SK-N-SH (cell line): ENCODE measurements at regions not wholly inside any gene's neighbourhood (a gene's known extent, or its start where the extent isn't known, plus 50 kb on each side); places are given as distances from the start of the nearest gene placed in this dataset.

Experiments
- CTCF ChIA-PET: fragments of 300-600, 350-600 bp; formaldehyde crosslinking; extraction: SDS; loops from one replicate; lab custom pipeline; 2021; lab: Yijun Ruan, JAX
- POLR2A ChIA-PET: fragments of 350-600 bp; sonication (Branson Sonifier 250); formaldehyde crosslinking; extraction: SDS; loops from one replicate; lab custom pipeline; 2020; ENCODE audit warnings: antibody characterized with exemption, inconsistent platforms; lab: Yijun Ruan, JAX
- DNase-seq: peaks from one replicate; pipeline ENCODE4 v3.0.0; 2012
- H2AFZ ChIP-seq: fragments of 200-600 bp; sonication (generic); 2 replicates; pipeline ENCODE4 v1.8.1; 2016; ENCODE audit warnings: antibody characterized with exemption, mild to moderate bottlenecking, low read depth
- H3F3A ChIP-seq: fragments of 200-600 bp; sonication (generic); replicated peaks from 2 replicates; pipeline ENCODE3; 2016; ENCODE audit warnings: antibody characterized with exemption, mild to moderate bottlenecking; ENCODE audit not compliant: insufficient read depth
- H3K27ac ChIP-seq, 2 experiments: fragments of 200-500 bp in 1 of 2; fragments of 200-600 bp in 1 of 2; sonication (Bioruptor generic) in 1 of 2; sonication (generic), shearing (Covaris generic) in 1 of 2; 2 replicates each; pipeline versions ENCODE4 v1.5.1 to v1.6.1; 2014 to 2016; ENCODE audit warnings: low read depth in 2 of 2, inconsistent platforms in 1 of 2, low read length in 1 of 2, mild to moderate bottlenecking in 1 of 2, mixed read lengths in 1 of 2
- H3K27me3 ChIP-seq: fragments of 200-600 bp; sonication (generic), shearing (Covaris generic); 2 replicates; pipeline ENCODE4 v1.6.1; 2016; ENCODE audit warnings: mixed run types; ENCODE audit not compliant: insufficient read depth
- H3K36me3 ChIP-seq, 2 experiments: fragments of 200-500 bp in 1 of 2; fragments of 200-600 bp in 1 of 2; sonication (Bioruptor generic) in 1 of 2; sonication (generic) in 1 of 2; replicated peaks in 1 of 2; 2 replicates each; pipeline versions ENCODE3 to v1.5.1; 2014 to 2016; ENCODE audit warnings: low read length in 1 of 2, mild to moderate bottlenecking in 1 of 2; ENCODE audit not compliant: insufficient read depth in 2 of 2, control insufficient read depth in 1 of 2
- H3K4me1 ChIP-seq, 2 experiments: fragments of 200-500 bp in 1 of 2; fragments of 200-600 bp in 1 of 2; sonication (Bioruptor generic) in 1 of 2; sonication (generic), shearing (Covaris generic) in 1 of 2; 2 replicates each; pipeline versions ENCODE4 v1.5.1 to v1.6.1; 2014 to 2016; ENCODE audit warnings: low read depth in 1 of 2, low read length in 1 of 2, mixed run types in 1 of 2; ENCODE audit not compliant: insufficient read depth in 2 of 2, control insufficient read depth in 1 of 2
- H3K4me2 ChIP-seq: fragments of 200-600 bp; sonication (generic), shearing (Covaris generic); 2 replicates; pipeline ENCODE4 v1.6.1; 2017; ENCODE audit warnings: mixed run types
- H3K4me3 ChIP-seq, 2 experiments: fragments of 200-500 bp in 1 of 2; fragments of 200-600 bp in 1 of 2; sonication (Bioruptor generic) in 1 of 2; sonication (generic), shearing (Covaris generic) in 1 of 2; 2 replicates each; pipeline versions ENCODE4 v1.5.1 to v1.8.1; 2014 to 2016; ENCODE audit warnings: low read depth in 2 of 2, inconsistent platforms in 1 of 2, low read length in 1 of 2, mild to moderate bottlenecking in 1 of 2, mixed read lengths in 1 of 2, moderate library complexity in 1 of 2
- H3K79me2 ChIP-seq: fragments of 200-600 bp; sonication (generic); 2 replicates; pipeline ENCODE4 v1.8.1; 2017; ENCODE audit warnings: mild to moderate bottlenecking; ENCODE audit not compliant: insufficient read depth
- H3K9ac ChIP-seq: fragments of 200-600 bp; sonication (generic); 2 replicates; pipeline ENCODE4 v1.6.1; 2017; ENCODE audit warnings: mixed run types
- H3K9me2 ChIP-seq: fragments of 200-600 bp; sonication (generic); 2 replicates; pipeline ENCODE4 v1.6.1; 2017; ENCODE audit warnings: mixed run types
- H3K9me3 ChIP-seq: fragments of 200-600 bp; sonication (generic); 2 replicates; pipeline ENCODE4 v1.6.1; 2017; ENCODE audit warnings: mixed run types, mild to moderate bottlenecking, moderate library complexity
- H4K20me1 ChIP-seq: fragments of 200-600 bp; sonication (generic); 2 replicates; pipeline ENCODE4 v1.6.1; 2017; ENCODE audit warnings: mild to moderate bottlenecking, mixed run types; ENCODE audit not compliant: insufficient read depth
- CHD2 ChIP-seq: fragments of 150-350 bp; IDR thresholded peaks from 2 replicates; pipeline ENCODE4 v1.6.1; 2018; ENCODE audit warnings: low read length; ENCODE audit not compliant: partially characterized antibody
- EZH2phosphoT487 ChIP-seq: fragments of 200-600 bp; sonication (generic); IDR thresholded peaks from 2 replicates; pipeline ENCODE4 v1.6.1; 2017; ENCODE audit warnings: low read depth, mixed run types, mild to moderate bottlenecking, antibody characterized with exemption, moderate library complexity, borderline replicate concordance
- FOXM1 ChIP-seq: IDR thresholded peaks from 2 replicates; pipeline ENCODE4 v1.4.0; 2012; ENCODE audit warnings: low read depth, mild to moderate bottlenecking
- GABPA ChIP-seq: IDR thresholded peaks from 2 replicates; pipeline ENCODE4 v1.4.0; 2012; ENCODE audit warnings: low read depth, mild to moderate bottlenecking
- JUND ChIP-seq: IDR thresholded peaks from 2 replicates; pipeline ENCODE4 v1.4.0; 2012
- NFIC ChIP-seq: IDR thresholded peaks from 2 replicates; pipeline ENCODE4 v1.4.0; 2012; ENCODE audit warnings: borderline replicate concordance
- RCOR1 ChIP-seq: fragments of 150-350 bp; IDR thresholded peaks from 2 replicates; pipeline ENCODE4 v1.6.1; 2017; ENCODE audit warnings: antibody characterized with exemption, low read length
- SIN3A ChIP-seq: IDR thresholded peaks from 2 replicates; pipeline ENCODE4 v1.6.1; 2012; ENCODE audit warnings: low read depth, mild to moderate bottlenecking, low read length, moderate library complexity, borderline replicate concordance
- WGBS: methylation state at CpG from one replicate; pipeline ENCODE4 v1.1.6; 2017; ENCODE audit warnings: low lambda C conversion rate; 5-methylcytosine and 5-hydroxymethylcytosine counted together
- TF ChIP-seq, protein P1 (sequence below): IDR thresholded peaks from 2 replicates; pipeline ENCODE4; 2012
- TF ChIP-seq, protein P2 (sequence below): IDR thresholded peaks from 2 replicates; pipeline ENCODE4 v1.6.1; 2012; ENCODE audit warnings: mild to moderate bottlenecking, low read depth, low read length, moderate library complexity
- TF ChIP-seq, protein P3 (sequence below): IDR thresholded peaks from 2 replicates; pipeline ENCODE4 v1.4.0; 2012; ENCODE audit warnings: low read depth, borderline replicate concordance

DNA sequence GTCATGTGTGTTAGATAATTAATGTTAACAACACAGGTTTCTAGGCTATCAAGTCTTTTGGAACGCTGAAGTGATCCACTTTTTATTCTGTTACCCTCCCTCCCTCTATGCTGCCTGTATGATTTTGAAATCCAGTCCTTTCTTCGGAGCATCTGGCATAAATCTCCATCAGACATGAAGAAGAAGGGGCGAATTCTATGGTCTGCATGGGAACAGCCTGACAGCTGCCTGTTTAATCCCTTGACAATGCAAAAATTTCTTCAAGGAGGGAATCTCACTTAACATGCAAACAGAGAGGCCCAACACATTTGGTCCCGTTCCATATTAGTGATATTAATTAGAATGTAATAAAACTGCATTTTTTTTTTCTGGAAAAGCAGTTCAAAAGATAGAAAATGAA is 145.2 kb downstream of the VGLL3 start:
- 8% methylated on average over 4 of the region's 4 CpGs for WGBS
- Histone ChIP-seq H2AFZ (no peak overlapping the region), H3K79me2 (no peaks in the 10 kb centered on the region), H3K4me1 (no peaks in the 10 kb centered on the region), H3K9me3 (no peaks in the 10 kb centered on the region), H3K4me2 (no peak overlapping the region), H3K27me3 (no peaks in the 10 kb centered on the region; the same call in 1 of the 2 replicates), H3K9me2 (no peaks in the 10 kb centered on the region), H3K4me3 (no peak overlapping the region), H3K9ac (no peak overlapping the region), H3K36me3 (no peaks in the 10 kb centered on the region), H3K27ac (no peak overlapping the region), H4K20me1 (no peaks in the 10 kb centered on the region), H3F3A (no peaks in the 10 kb centered on the region)
- CTCF ChIA-PET, result no interaction called here
- POLR2A ChIA-PET, result no interaction called here
- DNase-seq, result no peak
- TF ChIP-seq CHD2 (no peak), NFIC (no peak), SIN3A (no peak), GABPA (no peak)
- TF ChIP-seq, protein P1, sequence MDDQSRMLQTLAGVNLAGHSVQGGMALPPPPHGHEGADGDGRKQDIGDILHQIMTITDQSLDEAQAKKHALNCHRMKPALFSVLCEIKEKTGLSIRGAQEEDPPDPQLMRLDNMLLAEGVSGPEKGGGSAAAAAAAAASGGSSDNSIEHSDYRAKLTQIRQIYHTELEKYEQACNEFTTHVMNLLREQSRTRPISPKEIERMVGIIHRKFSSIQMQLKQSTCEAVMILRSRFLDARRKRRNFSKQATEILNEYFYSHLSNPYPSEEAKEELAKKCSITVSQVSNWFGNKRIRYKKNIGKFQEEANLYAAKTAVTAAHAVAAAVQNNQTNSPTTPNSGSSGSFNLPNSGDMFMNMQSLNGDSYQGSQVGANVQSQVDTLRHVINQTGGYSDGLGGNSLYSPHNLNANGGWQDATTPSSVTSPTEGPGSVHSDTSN, result no peak
- TF ChIP-seq, protein P2, sequence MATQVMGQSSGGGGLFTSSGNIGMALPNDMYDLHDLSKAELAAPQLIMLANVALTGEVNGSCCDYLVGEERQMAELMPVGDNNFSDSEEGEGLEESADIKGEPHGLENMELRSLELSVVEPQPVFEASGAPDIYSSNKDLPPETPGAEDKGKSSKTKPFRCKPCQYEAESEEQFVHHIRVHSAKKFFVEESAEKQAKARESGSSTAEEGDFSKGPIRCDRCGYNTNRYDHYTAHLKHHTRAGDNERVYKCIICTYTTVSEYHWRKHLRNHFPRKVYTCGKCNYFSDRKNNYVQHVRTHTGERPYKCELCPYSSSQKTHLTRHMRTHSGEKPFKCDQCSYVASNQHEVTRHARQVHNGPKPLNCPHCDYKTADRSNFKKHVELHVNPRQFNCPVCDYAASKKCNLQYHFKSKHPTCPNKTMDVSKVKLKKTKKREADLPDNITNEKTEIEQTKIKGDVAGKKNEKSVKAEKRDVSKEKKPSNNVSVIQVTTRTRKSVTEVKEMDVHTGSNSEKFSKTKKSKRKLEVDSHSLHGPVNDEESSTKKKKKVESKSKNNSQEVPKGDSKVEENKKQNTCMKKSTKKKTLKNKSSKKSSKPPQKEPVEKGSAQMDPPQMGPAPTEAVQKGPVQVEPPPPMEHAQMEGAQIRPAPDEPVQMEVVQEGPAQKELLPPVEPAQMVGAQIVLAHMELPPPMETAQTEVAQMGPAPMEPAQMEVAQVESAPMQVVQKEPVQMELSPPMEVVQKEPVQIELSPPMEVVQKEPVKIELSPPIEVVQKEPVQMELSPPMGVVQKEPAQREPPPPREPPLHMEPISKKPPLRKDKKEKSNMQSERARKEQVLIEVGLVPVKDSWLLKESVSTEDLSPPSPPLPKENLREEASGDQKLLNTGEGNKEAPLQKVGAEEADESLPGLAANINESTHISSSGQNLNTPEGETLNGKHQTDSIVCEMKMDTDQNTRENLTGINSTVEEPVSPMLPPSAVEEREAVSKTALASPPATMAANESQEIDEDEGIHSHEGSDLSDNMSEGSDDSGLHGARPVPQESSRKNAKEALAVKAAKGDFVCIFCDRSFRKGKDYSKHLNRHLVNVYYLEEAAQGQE, result no peak

DNA sequence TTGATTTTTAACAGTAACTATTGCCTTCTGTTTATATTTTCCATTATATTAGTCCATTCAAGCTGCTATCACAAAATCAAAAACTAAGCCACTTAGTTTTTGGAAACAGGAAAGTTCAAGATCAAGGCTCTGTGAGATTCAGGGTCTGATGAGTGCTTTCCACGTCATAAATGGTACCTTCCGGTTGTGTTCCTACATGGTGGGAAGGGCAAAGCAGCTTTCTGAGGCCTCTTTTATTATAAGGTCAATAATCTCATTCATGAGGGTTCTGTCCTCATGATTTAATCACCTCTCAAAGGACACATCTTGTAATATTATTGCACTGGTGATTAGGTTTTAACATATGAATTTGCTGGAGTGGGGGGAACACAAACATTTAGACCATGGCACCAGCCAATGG is 152.0 kb downstream of the VGLL3 start:
- Histone ChIP-seq H3K4me3 (no peak overlapping the region), H3K4me1 (no peaks in the 10 kb centered on the region), H2AFZ (no peak overlapping the region), H3K79me2 (no peaks in the 10 kb centered on the region), H3K27ac (no peak overlapping the region), H3K36me3 (no peaks in the 10 kb centered on the region), H4K20me1 (no peaks in the 10 kb centered on the region), H3K9me2 (no peaks in the 10 kb centered on the region), H3K9ac (no peak overlapping the region), H3K4me2 (no peak overlapping the region), H3F3A (no peaks in the 10 kb centered on the region), H3K27me3 (peaks cover 7% of the 10 kb centered on the region; the same call in 1 of the 2 replicates), H3K9me3 (no peaks in the 10 kb centered on the region)
- WGBS, result 3% methylated on average over 2 of the region's 2 CpGs
- POLR2A ChIA-PET, result no interaction called here
- DNase-seq, result no peak
- no peak for TF ChIP-seq GABPA
- no peak for TF ChIP-seq JUND
- no peak for TF ChIP-seq FOXM1
- TF ChIP-seq, protein P3, sequence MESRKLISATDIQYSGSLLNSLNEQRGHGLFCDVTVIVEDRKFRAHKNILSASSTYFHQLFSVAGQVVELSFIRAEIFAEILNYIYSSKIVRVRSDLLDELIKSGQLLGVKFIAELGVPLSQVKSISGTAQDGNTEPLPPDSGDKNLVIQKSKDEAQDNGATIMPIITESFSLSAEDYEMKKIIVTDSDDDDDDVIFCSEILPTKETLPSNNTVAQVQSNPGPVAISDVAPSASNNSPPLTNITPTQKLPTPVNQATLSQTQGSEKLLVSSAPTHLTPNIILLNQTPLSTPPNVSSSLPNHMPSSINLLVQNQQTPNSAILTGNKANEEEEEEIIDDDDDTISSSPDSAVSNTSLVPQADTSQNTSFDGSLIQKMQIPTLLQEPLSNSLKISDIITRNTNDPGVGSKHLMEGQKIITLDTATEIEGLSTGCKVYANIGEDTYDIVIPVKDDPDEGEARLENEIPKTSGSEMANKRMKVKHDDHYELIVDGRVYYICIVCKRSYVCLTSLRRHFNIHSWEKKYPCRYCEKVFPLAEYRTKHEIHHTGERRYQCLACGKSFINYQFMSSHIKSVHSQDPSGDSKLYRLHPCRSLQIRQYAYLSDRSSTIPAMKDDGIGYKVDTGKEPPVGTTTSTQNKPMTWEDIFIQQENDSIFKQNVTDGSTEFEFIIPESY, result no peak
- TF ChIP-seq NFIC, result no peak
- TF ChIP-seq SIN3A, result no peak
- no peak for TF ChIP-seq RCOR1
- no peak for TF ChIP-seq EZH2phosphoT487
- CTCF ChIA-PET, result no interaction called here
